Panc1 (cell line): ENCODE measurements at regions not wholly inside any gene's neighbourhood (a gene's known extent, or its start where the extent isn't known, plus 50 kb on each side); places are given as distances from the start of the nearest gene placed in this dataset.

Experiments used
- ATAC-seq: fragments of 200-7000 bp; cut with Tn5 transposase; 2 replicates; pipeline ENCODE4 v1.9.1; 2020; ENCODE audit warnings: mild to moderate bottlenecking, moderate library complexity
- BruUV-seq: library from RNA; stranded (reverse); fragments of 400-500 nt; replicated peaks from 2 replicates; lab custom pipeline; 2021; lab: Mats Ljungman, UMichigan
- CTCF ChIA-PET: fragments of 300-600 bp; sonication (Branson Sonifier 250); formaldehyde crosslinking; loops from one replicate; lab custom pipeline; 2022; ENCODE audit warnings: antibody characterized with exemption; lab: Charles Lee
- POLR2A ChIA-PET: fragments of 300-600 bp; sonication (Branson Sonifier 250); formaldehyde crosslinking; loops from one replicate; lab custom pipeline; 2022; ENCODE audit warnings: antibody characterized with exemption; lab: Charles Lee
- DNase-seq: peaks from one replicate; pipeline ENCODE4 v3.0.0-alpha.2; 2010; ENCODE audit warnings: low read depth, low spot score
- H3K27ac ChIP-seq: 2 replicates; pipeline ENCODE4 v1.5.1; 2011; ENCODE audit warnings: mild to moderate bottlenecking, low read length, inconsistent platforms
- H3K27me3 ChIP-seq: fragments of 200-500 bp; sonication (Bioruptor generic); 2 replicates; pipeline ENCODE4 v1.6.0; 2014; ENCODE audit warnings: low read length, inconsistent platforms; ENCODE audit not compliant: control insufficient read depth, insufficient read depth
- H3K36me3 ChIP-seq: fragments of 200-500 bp; sonication (Bioruptor generic); 2 replicates; pipeline ENCODE4 v1.5.1; 2014; ENCODE audit warnings: inconsistent platforms, mild to moderate bottlenecking, low read length, moderate library complexity; ENCODE audit not compliant: control insufficient read depth, insufficient read depth
- H3K4me1 ChIP-seq: 2 replicates; pipeline ENCODE4 v1.5.1; 2011; ENCODE audit warnings: inconsistent platforms, mild to moderate bottlenecking, low read length, moderate library complexity; ENCODE audit not compliant: control insufficient read depth, insufficient read depth
- H3K4me3 ChIP-seq, 2 experiments: 2 replicates each; pipeline ENCODE4 v1.5.1; 2011 to 2012; ENCODE audit warnings: low read depth in 2 of 2, low read length in 2 of 2, mild to moderate bottlenecking in 2 of 2, inconsistent platforms in 1 of 2, moderate library complexity in 1 of 2
- H3K9me3 ChIP-seq: fragments of 200-500 bp; sonication (Bioruptor generic); 2 replicates; pipeline ENCODE4 v1.5.1; 2014; ENCODE audit warnings: low read depth, mild to moderate bottlenecking, inconsistent platforms, low read length, moderate library complexity; ENCODE audit not compliant: control insufficient read depth, insufficient read depth
- POLR2AphosphoS5 ChIP-seq: IDR thresholded peaks from 2 replicates; pipeline ENCODE4 v1.6.1; 2012; ENCODE audit warnings: mild to moderate bottlenecking, low read depth, low read length, moderate library complexity
- SIN3A ChIP-seq: IDR thresholded peaks from 2 replicates; pipeline ENCODE4 v1.6.1; 2012; ENCODE audit warnings: low read depth, mild to moderate bottlenecking, low read length, moderate library complexity, borderline replicate concordance; ENCODE audit not compliant: insufficient read depth
- TCF7L2 ChIP-seq: IDR thresholded peaks from 2 replicates; pipeline ENCODE4 v1.6.1; 2011; ENCODE audit warnings: mild to moderate bottlenecking, low read depth, low read length, inconsistent platforms
- in situ Hi-C: cut with HindIII; loops from 2 replicates; pipeline ENCODE4 v1.10.0; 2016; ENCODE audit warnings: low sequenced_read_pairs, low pct_unique_long_range_greater_than_20kb
- intact Hi-C: fragments of 100-400 bp; cut with micrococcal nuclease; formaldehyde crosslinking; loops from one replicate; pipeline ENCODE4 v1.10.0; 2022; ENCODE audit not compliant: unreplicated experiment
- TF ChIP-seq, protein P1 (sequence below), 2 experiments: IDR thresholded peaks; 2 replicates each; pipeline ENCODE4 v1.6.1; 2011 to 2012; ENCODE audit warnings: low read depth in 2 of 2, control low read depth in 1 of 2, low read length in 1 of 2, mild to moderate bottlenecking in 1 of 2, moderate library complexity in 1 of 2; ENCODE audit not compliant: insufficient read depth in 1 of 2
- TF ChIP-seq, protein P2 (sequence below): fragments of 450-650 bp; IDR thresholded peaks from 2 replicates; pipeline ENCODE4 v1.5.1; 2017; ENCODE audit warnings: mild to moderate bottlenecking

DNA sequence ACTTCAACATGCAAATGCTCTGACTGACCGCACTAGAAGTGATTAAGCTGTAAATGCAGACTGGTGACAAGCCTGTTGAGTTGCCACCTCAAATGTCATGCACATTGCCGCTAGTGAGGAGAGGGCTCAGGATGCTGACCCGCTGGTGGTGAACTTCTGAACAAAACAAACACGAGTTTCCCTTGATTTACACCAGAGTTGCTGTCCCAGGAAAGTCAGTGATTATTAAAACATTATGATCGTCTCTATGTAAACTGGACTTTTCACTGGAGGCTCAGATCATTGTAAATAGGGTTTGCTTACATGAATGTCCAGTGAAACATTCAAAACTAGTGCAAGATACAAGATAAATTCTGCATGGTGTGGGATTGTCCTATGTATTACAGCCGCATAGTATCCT, 420.1 kb downstream of the PREX1 start:
- ChIA-PET CTCF (no interaction called here), POLR2A (no interaction called here)
- intact Hi-C loops (no loop called here), in situ Hi-C loops (no loop called here)
- Histone ChIP-seq H3K27ac (no peak overlapping the region), H3K4me1 (no peaks in the 10 kb centered on the region), H3K4me3 (no peak overlapping the region), H3K9me3 (no peaks in the 10 kb centered on the region), H3K36me3 (no peaks in the 10 kb centered on the region), H3K27me3 (peaks cover 10% of the 10 kb centered on the region)
- no peak for ATAC-seq
- TF ChIP-seq, protein P1, sequence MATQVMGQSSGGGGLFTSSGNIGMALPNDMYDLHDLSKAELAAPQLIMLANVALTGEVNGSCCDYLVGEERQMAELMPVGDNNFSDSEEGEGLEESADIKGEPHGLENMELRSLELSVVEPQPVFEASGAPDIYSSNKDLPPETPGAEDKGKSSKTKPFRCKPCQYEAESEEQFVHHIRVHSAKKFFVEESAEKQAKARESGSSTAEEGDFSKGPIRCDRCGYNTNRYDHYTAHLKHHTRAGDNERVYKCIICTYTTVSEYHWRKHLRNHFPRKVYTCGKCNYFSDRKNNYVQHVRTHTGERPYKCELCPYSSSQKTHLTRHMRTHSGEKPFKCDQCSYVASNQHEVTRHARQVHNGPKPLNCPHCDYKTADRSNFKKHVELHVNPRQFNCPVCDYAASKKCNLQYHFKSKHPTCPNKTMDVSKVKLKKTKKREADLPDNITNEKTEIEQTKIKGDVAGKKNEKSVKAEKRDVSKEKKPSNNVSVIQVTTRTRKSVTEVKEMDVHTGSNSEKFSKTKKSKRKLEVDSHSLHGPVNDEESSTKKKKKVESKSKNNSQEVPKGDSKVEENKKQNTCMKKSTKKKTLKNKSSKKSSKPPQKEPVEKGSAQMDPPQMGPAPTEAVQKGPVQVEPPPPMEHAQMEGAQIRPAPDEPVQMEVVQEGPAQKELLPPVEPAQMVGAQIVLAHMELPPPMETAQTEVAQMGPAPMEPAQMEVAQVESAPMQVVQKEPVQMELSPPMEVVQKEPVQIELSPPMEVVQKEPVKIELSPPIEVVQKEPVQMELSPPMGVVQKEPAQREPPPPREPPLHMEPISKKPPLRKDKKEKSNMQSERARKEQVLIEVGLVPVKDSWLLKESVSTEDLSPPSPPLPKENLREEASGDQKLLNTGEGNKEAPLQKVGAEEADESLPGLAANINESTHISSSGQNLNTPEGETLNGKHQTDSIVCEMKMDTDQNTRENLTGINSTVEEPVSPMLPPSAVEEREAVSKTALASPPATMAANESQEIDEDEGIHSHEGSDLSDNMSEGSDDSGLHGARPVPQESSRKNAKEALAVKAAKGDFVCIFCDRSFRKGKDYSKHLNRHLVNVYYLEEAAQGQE (IDR thresholded peaks at IDR 0.05; ENCODE audit: insufficient read depth in 1 of 2, low read depth in 2 of 2, low read length in 1 of 2), result no peak
- TF ChIP-seq, protein P2, sequence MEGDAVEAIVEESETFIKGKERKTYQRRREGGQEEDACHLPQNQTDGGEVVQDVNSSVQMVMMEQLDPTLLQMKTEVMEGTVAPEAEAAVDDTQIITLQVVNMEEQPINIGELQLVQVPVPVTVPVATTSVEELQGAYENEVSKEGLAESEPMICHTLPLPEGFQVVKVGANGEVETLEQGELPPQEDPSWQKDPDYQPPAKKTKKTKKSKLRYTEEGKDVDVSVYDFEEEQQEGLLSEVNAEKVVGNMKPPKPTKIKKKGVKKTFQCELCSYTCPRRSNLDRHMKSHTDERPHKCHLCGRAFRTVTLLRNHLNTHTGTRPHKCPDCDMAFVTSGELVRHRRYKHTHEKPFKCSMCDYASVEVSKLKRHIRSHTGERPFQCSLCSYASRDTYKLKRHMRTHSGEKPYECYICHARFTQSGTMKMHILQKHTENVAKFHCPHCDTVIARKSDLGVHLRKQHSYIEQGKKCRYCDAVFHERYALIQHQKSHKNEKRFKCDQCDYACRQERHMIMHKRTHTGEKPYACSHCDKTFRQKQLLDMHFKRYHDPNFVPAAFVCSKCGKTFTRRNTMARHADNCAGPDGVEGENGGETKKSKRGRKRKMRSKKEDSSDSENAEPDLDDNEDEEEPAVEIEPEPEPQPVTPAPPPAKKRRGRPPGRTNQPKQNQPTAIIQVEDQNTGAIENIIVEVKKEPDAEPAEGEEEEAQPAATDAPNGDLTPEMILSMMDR, result no peak
- TF ChIP-seq TCF7L2, result no peak
- no peak for TF ChIP-seq SIN3A
- no peak for TF ChIP-seq POLR2AphosphoS5
- no peak for DNase-seq
- BruUV-seq, result no TSS peak

DNA sequence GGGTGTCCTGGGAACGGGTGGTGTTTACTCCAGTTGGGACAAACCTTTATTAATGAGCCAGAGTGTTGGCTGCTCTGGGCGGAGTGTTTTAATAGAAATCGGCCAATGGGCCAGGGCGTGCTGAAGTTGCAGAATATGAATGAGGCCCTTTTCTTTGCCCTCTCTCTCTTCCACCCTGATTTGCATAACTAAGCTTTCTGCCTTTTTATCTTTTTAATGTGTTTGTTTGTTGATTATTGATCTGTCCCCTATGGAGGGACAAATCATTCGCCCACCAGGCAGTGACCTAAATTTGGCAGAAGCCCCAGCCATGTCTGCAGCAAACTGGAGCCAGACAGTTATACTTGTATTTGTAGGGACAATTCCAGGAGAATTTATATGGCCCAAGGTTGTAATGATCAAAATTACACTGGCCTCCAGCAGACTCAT, 420.9 kb downstream of the PREX1 start:
- DNase-seq (no peak), ATAC-seq (no peak)
- Histone ChIP-seq H3K4me3 (no peak overlapping the region), H3K4me1 (no peaks in the 10 kb centered on the region), H3K27me3 (peaks cover 13% of the 10 kb centered on the region), H3K36me3 (no peaks in the 10 kb centered on the region), H3K27ac (no peak overlapping the region), H3K9me3 (no peaks in the 10 kb centered on the region)
- in situ Hi-C loops (no loop called here), intact Hi-C loops (no loop called here)
- CTCF ChIA-PET, result no interaction called here
- TF ChIP-seq POLR2AphosphoS5, result no peak
- TF ChIP-seq TCF7L2, result no peak
- POLR2A ChIA-PET, result no interaction called here
- BruUV-seq, result no TSS peak

DNA sequence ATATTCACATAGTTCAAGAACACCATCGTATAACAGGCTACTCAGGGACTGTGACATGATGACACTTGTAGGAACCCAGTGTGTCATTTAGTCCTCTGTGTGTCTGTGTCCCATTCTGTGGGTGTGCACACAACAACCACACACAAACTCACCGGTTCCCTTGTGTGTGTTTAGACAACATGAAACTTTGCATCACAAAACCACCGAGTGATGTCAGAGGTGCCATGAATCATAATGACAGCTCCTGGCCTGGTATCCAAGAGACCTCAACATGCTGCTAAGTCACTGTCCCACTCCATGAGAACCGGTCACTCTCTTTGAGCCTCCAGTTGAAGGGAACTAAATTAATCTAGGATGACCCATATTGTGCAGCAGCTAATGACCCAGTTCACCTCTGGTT, 421.3 kb downstream of the PREX1 start:
- no peak for ATAC-seq

More for the DNA sequence above, 421.3 kb downstream of the PREX1 start:
- DNase-seq, result no peak
- BruUV-seq, result no TSS peak
- Histone ChIP-seq H3K36me3 (no peaks in the 10 kb centered on the region), H3K27me3 (peaks cover 14% of the 10 kb centered on the region), H3K27ac (no peak overlapping the region), H3K4me3 (no peak overlapping the region), H3K9me3 (no peaks in the 10 kb centered on the region), H3K4me1 (no peaks in the 10 kb centered on the region)
- ChIA-PET POLR2A (no interaction called here), CTCF (no interaction called here)
- in situ Hi-C loops (no loop called here), intact Hi-C loops (no loop called here)
- TF ChIP-seq, protein P1 (IDR thresholded peaks at IDR 0.05; ENCODE audit: insufficient read depth in 1 of 2, low read depth in 2 of 2, low read length in 1 of 2), result no peak
- no peak for TF ChIP-seq SIN3A
- TF ChIP-seq, protein P2, result no peak
- no peak for TF ChIP-seq TCF7L2
- TF ChIP-seq POLR2AphosphoS5, result no peak
